Upper lobe of right lung (tissue), 1 donor: ENCODE measurements at regions not wholly inside any gene's neighbourhood (a gene's known extent, or its start where the extent isn't known, plus 50 kb on each side); places are given as distances from the start of the nearest gene placed in this dataset.

Source experiments
- ATAC-seq: fragments of 200-7000 bp; cut with Tn5 transposase; one replicate; pipeline ENCODE4 v1.9.1; 2020; ENCODE audit warnings: mild to moderate bottlenecking, moderate library complexity
- DNase-seq: peaks from one replicate; pipeline ENCODE4 v3.0.0-alpha.2; 2020
- H3K27ac ChIP-seq: fragments of 200-600 bp; one replicate; pipeline ENCODE4 v1.8.0; 2022
- H3K27me3 ChIP-seq: fragments of 200-600 bp; one replicate; pipeline ENCODE4 v1.8.0; 2022; ENCODE audit warnings: mild to moderate bottlenecking
- H3K36me3 ChIP-seq: fragments of 200-600 bp; one replicate; pipeline ENCODE4 v1.8.0; 2022
- H3K4me1 ChIP-seq: fragments of 200-600 bp; one replicate; pipeline ENCODE4 v1.8.0; 2022
- H3K4me3 ChIP-seq: fragments of 200-600 bp; one replicate; pipeline ENCODE4 v1.8.0; 2022; ENCODE audit warnings: mild to moderate bottlenecking
- H3K9me3 ChIP-seq: fragments of 200-600 bp; one replicate; pipeline ENCODE4 v1.8.0; 2022
- intact Hi-C: fragments of 100-400 bp; cut with DNase I; formaldehyde crosslinking; loops from one replicate; pipeline ENCODE4 v1.11.0; 2022
- TF ChIP-seq, protein P1 (sequence below): fragments of 200-600 bp; IDR thresholded peaks from one replicate; pipeline ENCODE4 v1.8.0; 2022; ENCODE audit warnings: antibody characterized with exemption
- donor health status: DM: no; HTN: yes; CAD: no; lungs with severe emphysema.

DNA sequence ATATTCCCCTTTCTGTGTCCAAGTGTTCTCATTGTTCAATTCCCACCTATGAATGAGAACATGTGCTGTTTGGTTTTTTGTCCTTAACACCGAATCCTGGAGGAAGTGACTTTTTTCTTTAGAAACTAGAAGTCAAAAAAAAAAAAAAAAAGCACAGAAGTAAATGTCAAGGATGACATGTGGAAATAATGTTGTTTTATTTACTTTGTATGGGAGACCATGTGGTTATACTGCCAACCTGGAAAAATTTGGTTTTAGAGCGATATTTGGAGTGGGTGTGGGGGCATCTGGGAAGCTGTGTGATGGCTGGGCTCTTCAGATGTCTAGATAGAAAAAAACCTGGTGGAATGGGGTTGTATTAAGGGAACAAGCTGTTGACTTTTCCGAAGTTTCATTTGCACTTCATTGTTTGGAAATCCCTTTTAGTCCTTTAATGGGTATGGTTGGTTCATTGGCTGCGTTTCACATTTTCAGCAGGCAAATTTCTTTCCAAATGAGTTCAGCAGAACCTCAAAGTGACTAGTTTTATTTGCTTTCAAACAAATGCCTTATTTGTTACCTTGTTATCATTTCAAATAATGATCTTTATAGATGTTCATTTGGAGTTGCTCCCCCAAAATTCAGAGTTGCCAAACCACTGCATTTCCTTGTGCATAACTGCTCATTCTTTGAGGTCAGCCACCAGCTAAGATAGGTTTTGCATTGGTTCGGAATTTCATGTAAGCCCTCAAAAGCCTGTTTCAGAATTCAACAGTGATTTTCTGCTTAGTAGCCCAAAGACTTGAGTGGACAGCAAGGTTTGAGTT lies 508.2 kb downstream of the METTL15 start:
- no peaks in the 10 kb centered on the region for H3K36me3 ChIP-seq
- H3K27me3 ChIP-seq, result no peaks in the 10 kb centered on the region
- TF ChIP-seq, protein P1, sequence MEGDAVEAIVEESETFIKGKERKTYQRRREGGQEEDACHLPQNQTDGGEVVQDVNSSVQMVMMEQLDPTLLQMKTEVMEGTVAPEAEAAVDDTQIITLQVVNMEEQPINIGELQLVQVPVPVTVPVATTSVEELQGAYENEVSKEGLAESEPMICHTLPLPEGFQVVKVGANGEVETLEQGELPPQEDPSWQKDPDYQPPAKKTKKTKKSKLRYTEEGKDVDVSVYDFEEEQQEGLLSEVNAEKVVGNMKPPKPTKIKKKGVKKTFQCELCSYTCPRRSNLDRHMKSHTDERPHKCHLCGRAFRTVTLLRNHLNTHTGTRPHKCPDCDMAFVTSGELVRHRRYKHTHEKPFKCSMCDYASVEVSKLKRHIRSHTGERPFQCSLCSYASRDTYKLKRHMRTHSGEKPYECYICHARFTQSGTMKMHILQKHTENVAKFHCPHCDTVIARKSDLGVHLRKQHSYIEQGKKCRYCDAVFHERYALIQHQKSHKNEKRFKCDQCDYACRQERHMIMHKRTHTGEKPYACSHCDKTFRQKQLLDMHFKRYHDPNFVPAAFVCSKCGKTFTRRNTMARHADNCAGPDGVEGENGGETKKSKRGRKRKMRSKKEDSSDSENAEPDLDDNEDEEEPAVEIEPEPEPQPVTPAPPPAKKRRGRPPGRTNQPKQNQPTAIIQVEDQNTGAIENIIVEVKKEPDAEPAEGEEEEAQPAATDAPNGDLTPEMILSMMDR, result no peak
- H3K9me3 ChIP-seq, result no peaks in the 10 kb centered on the region
- no peaks in the 10 kb centered on the region for H3K4me1 ChIP-seq
- H3K4me3 ChIP-seq, result no peak overlapping the region
- ATAC-seq (no peak), DNase-seq (no peak)
- intact Hi-C loops, result no loop called here
- no peak overlapping the region for H3K27ac ChIP-seq

DNA sequence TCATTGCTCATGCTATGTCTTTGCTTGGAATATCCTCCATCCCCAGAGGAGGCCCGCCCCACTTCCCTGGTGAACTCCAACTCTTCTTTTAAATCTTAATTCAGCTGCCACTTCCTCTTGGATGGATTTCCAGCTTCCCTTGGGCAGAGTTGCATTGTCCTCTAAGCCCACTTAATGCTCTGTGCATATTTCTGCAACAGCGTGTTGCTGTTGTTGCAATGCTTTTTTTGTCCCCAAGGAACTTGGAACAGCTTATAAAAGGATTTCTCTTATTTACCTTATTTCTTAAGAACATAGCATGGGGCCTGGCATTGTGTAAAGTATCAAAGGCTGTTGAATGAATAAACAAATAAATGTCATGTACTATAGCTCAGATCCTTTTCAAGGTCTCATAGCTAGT lies 507.4 kb downstream of the METTL15 start:
- ATAC-seq, result no peak
- H3K4me1 ChIP-seq, result no peaks in the 10 kb centered on the region

GRCh38 chr11:28606930-28607329 lies 498.7 kb downstream of the METTL15 start:
- Histone ChIP-seq H3K27ac (no peak overlapping the region), H3K4me1 (no peaks in the 10 kb centered on the region), H3K36me3 (no peaks in the 10 kb centered on the region), H3K9me3 (no peaks in the 10 kb centered on the region), H3K4me3 (no peak overlapping the region), H3K27me3 (no peaks in the 10 kb centered on the region)
- intact Hi-C loops, result no loop called here
- TF ChIP-seq, protein P1, result no peak
- DNase-seq (no peak), ATAC-seq (no peak)

More for the DNA sequence above, 507.4 kb downstream of the METTL15 start:
- no peak overlapping the region for H3K27ac ChIP-seq
- intact Hi-C loops, result no loop called here
- no peak for DNase-seq
- TF ChIP-seq, protein P1, result no peak
- H3K9me3 ChIP-seq, result no peaks in the 10 kb centered on the region
- no peak overlapping the region for H3K4me3 ChIP-seq
- no peaks in the 10 kb centered on the region for H3K27me3 ChIP-seq
- no peaks in the 10 kb centered on the region for H3K36me3 ChIP-seq

GRCh38 chr11:28599656-28600055 lies 491.5 kb downstream of the METTL15 start:
- H3K4me3 ChIP-seq, result no peak overlapping the region
- TF ChIP-seq, protein P1, result no peak

GRCh38 chr11:28598531-28598930 lies 490.3 kb downstream of the METTL15 start:
- H3K27me3 ChIP-seq, result no peaks in the 10 kb centered on the region
- DNase-seq (no peak), ATAC-seq (no peak)
- H3K9me3 ChIP-seq, result no peaks in the 10 kb centered on the region
- intact Hi-C loops, result no loop called here
- no peak overlapping the region for H3K4me3 ChIP-seq
- H3K27ac ChIP-seq, result no peak overlapping the region
- TF ChIP-seq, protein P1, result no peak
- no peaks in the 10 kb centered on the region for H3K4me1 ChIP-seq
- no peaks in the 10 kb centered on the region for H3K36me3 ChIP-seq

More at GRCh38 chr11:28599656-28600055, 491.5 kb downstream of the METTL15 start:
- no peaks in the 10 kb centered on the region for H3K27me3 ChIP-seq
- no peak for DNase-seq
- no peaks in the 10 kb centered on the region for H3K9me3 ChIP-seq
- H3K36me3 ChIP-seq, result no peaks in the 10 kb centered on the region
- no peaks in the 10 kb centered on the region for H3K4me1 ChIP-seq
- H3K27ac ChIP-seq, result no peak overlapping the region
- intact Hi-C loops, result no loop called here
- no peak for ATAC-seq
